ENCODE measurements at regions not wholly inside any gene's neighbourhood (a gene's known extent, or its start where the extent isn't known, plus 50 kb on each side); places are given as distances from the start of the nearest gene placed in this dataset.

DNA sequence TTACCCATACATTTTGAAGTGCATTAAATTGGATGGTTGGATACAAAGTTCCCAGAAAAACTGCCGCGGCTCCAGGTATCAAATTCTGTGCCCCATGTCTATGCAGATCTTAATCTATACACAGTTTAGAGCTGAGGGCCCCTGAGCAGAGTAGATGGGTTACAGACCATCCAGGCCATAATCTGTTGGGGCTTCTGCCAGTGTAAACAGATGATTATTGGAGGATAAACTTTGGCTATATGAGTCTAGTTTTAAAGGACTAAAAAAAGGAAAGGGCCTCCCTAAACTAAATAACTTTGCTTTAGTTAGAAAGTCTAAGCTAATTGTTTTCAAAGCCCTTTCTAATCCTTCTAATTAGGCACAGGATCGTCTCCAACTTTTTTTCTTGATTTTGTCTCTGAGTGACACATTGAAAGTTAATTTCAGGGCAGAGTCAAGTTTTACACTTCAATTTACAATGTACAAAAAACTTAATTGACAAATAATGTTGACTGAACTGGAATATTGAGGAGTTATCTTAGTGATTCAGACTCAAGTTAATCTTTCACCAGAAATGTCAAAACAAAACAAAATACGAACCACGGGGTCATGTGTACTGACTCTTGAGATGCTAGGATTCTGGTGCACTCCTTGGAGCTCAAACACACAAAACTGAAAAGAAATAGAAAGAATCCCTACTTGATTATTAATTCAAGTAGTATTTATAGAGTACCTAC lies 133.9 kb upstream of the SCAF11 start:
- H3K4me1 Mint-ChIP-seq, result peaks cover 5% of the 10 kb centered on the region
- DNase-seq (no peak), ATAC-seq (ENCODE audit: low read depth) (no peak)
- intact Hi-C loops (cut with micrococcal nuclease), result loop anchor here (1.0 to 2.0 kb wide), 2 partner anchors 133 to 537 kb away; partner anchors contain the start of gene SCAF11
- CTCF ChIA-PET, result interaction anchor here (0.7 to 3.7 kb wide), 42 partner anchors 9 to 1716 kb away, joined by 3 to 69 read pairs (median 5); no protein-coding TSS in a partner anchor
- no peaks in the 10 kb centered on the region for H3K36me3 Mint-ChIP-seq (ENCODE audit: low read depth)
- POLR2A ChIA-PET, result interaction anchor here (0.6 to 1.8 kb wide), 8 partner anchors 14 to 1580 kb away, joined by 3 to 12 read pairs (median 4); partner anchors contain the start of gene SLC38A1
- TF ChIP-seq, protein P1, sequence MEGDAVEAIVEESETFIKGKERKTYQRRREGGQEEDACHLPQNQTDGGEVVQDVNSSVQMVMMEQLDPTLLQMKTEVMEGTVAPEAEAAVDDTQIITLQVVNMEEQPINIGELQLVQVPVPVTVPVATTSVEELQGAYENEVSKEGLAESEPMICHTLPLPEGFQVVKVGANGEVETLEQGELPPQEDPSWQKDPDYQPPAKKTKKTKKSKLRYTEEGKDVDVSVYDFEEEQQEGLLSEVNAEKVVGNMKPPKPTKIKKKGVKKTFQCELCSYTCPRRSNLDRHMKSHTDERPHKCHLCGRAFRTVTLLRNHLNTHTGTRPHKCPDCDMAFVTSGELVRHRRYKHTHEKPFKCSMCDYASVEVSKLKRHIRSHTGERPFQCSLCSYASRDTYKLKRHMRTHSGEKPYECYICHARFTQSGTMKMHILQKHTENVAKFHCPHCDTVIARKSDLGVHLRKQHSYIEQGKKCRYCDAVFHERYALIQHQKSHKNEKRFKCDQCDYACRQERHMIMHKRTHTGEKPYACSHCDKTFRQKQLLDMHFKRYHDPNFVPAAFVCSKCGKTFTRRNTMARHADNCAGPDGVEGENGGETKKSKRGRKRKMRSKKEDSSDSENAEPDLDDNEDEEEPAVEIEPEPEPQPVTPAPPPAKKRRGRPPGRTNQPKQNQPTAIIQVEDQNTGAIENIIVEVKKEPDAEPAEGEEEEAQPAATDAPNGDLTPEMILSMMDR (IDR thresholded peaks at IDR 0.05), result no peak
- H3K4me3 Mint-ChIP-seq, result no peak overlapping the region
- H3K27me3 Mint-ChIP-seq, result peaks cover 5% of the 10 kb centered on the region
- H3K27ac Mint-ChIP-seq, result no peak overlapping the region
- H3K9me3 Mint-ChIP-seq, result no peaks in the 10 kb centered on the region

GRCh38 chr12:46112364-46112763 lies 122.0 kb upstream of the SCAF11 start:
- H3K36me3 Mint-ChIP-seq (ENCODE audit: low read depth), result no peaks in the 10 kb centered on the region
- H3K4me1 Mint-ChIP-seq, result peaks cover 49% of the 10 kb centered on the region
- POLR2A ChIA-PET, result interaction anchor here (0.7 kb wide), 1 partner anchor 234 kb away, joined by 4 read pairs; no protein-coding TSS in a partner anchor
- no peak overlapping the region for H3K4me3 Mint-ChIP-seq
- peaks cover 2% of the 10 kb centered on the region for H3K27me3 Mint-ChIP-seq
- DNase-seq (no peak), ATAC-seq (ENCODE audit: low read depth) (no peak)
- H3K27ac Mint-ChIP-seq, result no peak overlapping the region
- intact Hi-C loops (cut with micrococcal nuclease), result no loop called here
- peaks cover 2% of the 10 kb centered on the region for H3K9me3 Mint-ChIP-seq
- TF ChIP-seq, protein P1 (IDR thresholded peaks at IDR 0.05), result no peak
- CTCF ChIA-PET, result interaction anchor here (0.7 to 2.0 kb wide), 2 partner anchors 12 to 245 kb away, joined by 4 to 14 read pairs; no protein-coding TSS in a partner anchor

DNA sequence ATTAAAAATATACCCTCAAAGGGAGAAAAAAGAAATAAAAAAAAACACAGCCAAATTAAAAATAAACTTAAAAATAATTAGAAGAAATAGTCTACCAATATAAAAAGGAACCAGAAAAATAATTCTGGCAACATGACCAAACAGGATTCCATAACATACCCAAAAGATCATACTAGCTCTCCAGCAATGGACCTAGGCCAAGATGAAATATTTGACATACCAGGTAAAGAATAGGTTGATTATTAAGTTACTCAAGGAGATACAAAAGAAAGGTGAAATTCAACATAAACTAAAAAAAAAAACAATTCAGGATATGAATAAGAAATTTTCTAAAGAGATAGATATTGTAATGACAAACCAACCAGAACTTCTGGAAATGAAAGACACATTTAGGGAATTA lies 121.3 kb upstream of the SCAF11 start:
- ChIA-PET CTCF (interaction anchor here (0.7 to 2.0 kb wide), 4 partner anchors 13 to 910 kb away, joined by 3 to 14 read pairs (median 4); no protein-coding TSS in a partner anchor), POLR2A (interaction anchor here (0.7 to 1.3 kb wide), 3 partner anchors 157 to 235 kb away, joined by 3 to 5 read pairs (median 4); partner anchors contain the start of gene SLC38A1)
- TF ChIP-seq, protein P1 (IDR thresholded peaks at IDR 0.05), result no peak
- ATAC-seq (ENCODE audit: low read depth) (no peak), DNase-seq (no peak)
- Mint-ChIP-seq H3K27ac (peak overlapping the region; percentile 41), H3K4me1 (peaks cover 49% of the 10 kb centered on the region), H3K9me3 (peaks cover 2% of the 10 kb centered on the region), H3K36me3 (ENCODE audit: low read depth) (no peaks in the 10 kb centered on the region), H3K27me3 (peaks cover 2% of the 10 kb centered on the region), H3K4me3 (no peak overlapping the region)
- intact Hi-C loops (cut with micrococcal nuclease), result no loop called here

DNA sequence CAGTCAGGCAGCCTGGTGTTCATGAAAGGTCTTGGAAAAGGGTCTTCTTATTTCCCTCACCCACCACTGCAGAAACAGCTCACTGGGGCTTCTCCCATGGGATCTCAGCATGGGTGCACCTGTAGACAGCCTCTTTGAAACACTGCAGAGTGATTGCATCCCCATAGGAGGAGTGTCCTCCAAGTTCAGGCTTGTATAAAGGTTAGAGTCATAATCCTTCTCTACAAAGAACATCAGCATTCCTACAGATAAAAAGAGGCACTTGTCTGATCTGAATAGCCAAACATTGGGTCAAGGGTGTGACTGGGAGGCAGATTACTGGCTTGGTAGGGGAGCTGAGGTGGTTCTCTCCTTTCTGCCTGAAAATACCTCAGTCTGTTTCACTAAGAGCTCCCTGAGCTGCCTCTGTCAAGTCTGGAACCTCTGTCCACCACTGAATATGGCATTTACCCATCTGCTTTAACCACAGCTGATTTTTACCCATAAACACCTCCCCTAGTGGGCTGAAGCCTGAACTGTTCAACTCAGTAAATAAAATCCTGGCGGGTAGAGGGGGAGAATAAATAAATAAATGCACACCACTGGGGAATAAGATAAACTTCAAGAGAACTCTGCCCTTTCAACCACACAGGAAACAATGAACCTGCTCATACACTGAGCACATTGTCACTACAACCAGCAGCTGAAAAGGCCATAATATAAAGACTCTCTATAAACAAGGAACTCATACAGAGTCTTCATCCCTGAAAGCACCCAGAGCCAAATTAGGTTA lies 120.7 kb upstream of the SCAF11 start:
- ATAC-seq (ENCODE audit: low read depth), result no peak
- Mint-ChIP-seq H3K4me1 (peaks cover 49% of the 10 kb centered on the region), H3K27ac (peak overlapping the region; percentile 68), H3K36me3 (ENCODE audit: low read depth) (no peaks in the 10 kb centered on the region), H3K9me3 (peaks cover 2% of the 10 kb centered on the region), H3K4me3 (peak overlapping the region; percentile 15), H3K27me3 (peaks cover 2% of the 10 kb centered on the region)
- intact Hi-C loops (cut with micrococcal nuclease), result no loop called here
- ChIA-PET CTCF (interaction anchor here (0.7 to 2.0 kb wide), 4 partner anchors 14 to 911 kb away, joined by 3 to 14 read pairs (median 3); no protein-coding TSS in a partner anchor), POLR2A (interaction anchor here (1.0 to 1.3 kb wide), 2 partner anchors 158 to 188 kb away, joined by 3 to 5 read pairs; partner anchors contain the start of gene SLC38A1)
- DNase-seq, result no peak
- TF ChIP-seq, protein P1 (IDR thresholded peaks at IDR 0.05), result no peak
